ENCODE measurements at regions not wholly inside any gene's neighbourhood (a gene's known extent, or its start where the extent isn't known, plus 50 kb on each side); places are given as distances from the start of the nearest gene placed in this dataset.

DNA sequence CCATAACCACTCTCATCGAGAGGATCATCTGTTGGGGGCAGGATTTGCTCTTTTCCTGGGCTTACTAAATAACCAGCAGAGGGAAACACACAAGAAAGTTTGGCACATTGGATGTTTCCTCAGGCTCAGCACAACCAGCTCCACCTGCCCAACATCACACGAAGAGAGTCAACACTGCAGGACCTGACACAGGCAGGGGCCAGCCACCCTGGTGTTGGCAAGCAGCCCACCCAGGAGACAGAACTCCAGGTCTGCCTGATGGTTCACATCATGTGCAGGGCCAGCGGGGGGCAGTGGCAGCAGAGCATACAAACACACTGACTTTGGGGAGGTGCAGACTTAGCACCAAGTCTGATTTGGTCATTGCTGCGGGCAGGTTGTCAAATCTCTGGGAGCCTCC is 182.3 kb upstream of the GALNT2 start:
- DNase-seq: no peak

DNA sequence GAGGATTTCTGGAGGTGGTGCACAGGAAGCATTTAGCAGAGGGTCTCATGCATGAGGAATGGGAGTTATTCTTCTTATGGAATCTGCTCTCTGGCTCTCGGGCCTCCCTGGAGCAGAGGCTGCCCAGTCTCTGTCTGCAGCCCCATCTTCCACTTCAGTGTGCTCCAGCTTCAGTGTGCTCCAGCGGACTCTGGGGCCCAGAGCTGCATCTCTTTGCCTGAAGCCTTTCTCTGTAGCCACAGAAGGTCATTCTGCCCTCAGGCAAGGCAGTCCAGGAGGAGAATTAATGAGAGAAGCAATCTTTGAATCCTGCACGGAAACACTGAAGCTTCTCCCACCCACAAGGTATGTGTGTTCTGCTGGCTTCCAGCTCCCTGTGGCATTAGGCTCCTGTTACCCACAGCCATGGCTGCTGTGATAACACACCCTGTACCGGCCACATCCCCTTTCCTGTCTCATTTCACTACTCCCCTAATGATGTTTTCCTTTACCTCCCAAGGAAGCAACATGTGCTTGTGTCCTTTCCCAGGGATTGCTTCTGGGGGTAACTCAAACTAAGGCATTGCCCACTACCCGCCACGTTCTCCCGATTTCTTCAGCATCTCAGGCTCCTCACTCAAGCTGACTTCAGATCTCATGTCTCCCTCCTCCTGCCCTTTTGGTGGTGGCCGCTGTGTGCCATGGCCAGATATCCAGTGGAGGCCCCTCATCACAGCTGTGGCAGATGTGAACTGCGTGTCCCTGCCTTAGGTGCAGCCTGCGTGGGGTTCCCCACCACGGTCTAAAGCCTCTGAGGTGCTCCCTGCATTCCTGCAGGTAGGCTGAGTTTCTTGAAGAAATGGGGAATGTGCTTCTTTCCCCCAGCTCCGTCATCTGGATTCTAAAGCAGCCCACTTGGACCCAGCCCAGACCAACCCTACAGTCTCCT is 181.2 kb upstream of the GALNT2 start:
- no peak for DNase-seq

DNA sequence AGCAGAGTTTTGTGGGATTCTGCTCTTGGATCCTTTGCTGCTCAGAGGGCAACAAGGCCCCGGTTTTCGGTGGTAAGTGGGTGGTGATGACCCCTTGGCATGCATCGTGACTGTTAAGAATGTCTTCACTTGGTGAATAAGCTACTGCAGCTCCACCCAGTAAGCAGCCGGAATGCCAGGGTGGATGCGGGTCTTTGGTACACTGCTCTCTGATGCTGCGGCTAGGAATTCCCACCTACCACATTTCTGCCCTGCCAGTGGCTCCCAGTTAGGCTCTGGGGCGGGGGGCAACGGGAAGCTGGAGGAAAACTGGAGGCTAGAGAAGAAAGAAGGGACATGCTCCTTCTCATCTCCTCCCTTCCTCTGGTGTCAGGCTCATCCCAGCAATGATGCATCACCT is 180.4 kb upstream of the GALNT2 start:
- no peak for DNase-seq

DNA sequence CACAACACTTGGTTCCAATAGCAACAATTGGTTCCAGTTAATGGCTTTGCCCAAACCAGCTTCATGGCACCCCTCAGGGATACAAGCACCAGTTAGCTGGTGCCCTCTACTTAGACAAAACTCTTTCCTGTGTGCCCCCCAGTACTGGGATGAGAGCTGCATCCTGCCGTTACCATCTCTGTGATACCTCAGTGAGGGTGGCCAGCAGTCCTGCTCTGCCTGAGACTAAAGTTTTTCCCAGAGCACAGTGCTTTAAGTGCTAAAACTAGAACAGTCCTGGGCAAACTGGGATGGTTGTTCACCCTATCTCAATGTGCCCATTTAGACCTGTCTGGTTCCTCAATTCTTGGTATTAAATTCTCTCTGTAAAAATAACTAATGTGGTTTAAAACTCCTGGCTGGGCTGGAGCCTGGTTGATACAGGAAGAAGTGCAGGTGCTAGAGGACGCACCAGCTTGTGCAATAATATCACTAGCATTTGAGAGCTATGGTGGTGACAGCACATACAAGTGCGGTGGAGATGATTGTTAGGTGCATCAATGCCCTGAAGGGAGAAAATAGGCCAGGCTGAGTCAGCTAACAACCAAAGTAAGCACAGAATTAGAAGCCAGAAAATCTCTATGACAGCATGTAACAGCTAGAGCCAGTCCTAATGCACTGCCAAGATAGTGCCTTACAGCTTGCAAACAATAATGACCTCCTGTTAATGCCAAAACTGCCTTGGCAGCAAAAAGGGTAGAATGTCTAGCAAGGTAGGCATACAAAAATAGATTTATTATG is 179.8 kb upstream of the GALNT2 start:
- DNase-seq: peak in 3 of 58 donors; percentile 4 to 43 (median 15)

DNA sequence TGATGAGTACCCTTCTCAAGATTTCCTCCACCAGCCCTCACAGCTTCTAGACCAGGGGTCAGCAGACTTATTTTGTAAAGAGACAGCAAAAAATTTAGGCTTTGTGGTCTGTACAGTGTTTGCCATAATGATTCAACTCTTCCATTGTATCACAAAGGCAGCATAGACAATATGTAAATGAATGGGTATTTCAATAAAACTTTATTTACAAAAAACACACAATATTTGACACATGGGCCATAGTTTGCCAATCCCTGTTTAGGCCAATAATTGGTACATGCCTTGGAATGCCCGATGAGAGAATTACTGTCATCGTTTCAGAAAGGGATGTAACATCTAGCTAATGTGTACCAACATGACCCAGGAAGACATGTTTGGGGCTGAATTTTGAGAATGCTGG is 178.9 kb upstream of the GALNT2 start:
- no peak for DNase-seq

DNA sequence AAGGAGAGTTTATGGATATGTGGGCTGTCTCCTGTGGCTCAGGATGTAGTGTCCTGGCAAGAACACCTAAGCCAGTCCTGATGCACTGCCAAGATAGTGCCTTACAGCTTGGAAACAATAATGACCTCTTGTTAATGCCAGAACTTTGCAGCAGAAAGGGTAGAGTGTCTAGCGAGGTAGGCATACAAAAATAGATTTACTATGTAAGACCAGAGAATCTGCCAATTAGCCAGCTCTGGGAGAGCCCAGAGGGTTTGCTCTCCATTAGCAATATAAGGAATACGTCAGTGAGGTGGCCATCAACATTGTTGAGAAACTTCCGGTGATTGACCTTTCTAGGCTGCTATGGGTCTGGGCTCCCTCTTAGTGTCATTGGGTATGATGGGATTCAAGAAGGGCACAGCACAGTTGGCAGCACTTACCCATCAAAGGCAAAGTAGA is 178.5 kb upstream of the GALNT2 start:
- DNase-seq: no peak

DNA sequence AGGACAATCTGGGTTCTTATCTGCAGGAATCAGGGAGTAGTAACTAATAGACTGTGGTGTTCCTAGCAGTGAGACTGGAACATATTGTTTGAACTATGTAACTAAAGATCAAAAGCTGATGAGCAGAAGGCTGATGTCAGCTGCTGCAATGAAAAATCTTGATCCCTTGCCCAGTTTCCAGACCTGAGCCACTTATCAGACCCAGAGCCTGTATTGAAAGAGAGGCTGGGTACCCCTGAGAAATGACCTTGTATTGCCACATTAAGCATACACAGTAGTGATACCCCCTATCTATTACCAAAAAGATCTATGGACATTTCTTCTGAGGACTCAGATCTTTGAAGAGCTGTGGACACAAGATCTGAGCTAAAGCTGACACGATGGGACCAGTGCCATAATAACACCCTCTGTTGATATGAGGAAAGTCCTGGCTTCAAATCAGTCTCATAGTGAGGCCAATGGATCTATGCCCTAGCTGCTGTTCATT is 178.0 kb upstream of the GALNT2 start:
- DNase-seq: no peak

DNA sequence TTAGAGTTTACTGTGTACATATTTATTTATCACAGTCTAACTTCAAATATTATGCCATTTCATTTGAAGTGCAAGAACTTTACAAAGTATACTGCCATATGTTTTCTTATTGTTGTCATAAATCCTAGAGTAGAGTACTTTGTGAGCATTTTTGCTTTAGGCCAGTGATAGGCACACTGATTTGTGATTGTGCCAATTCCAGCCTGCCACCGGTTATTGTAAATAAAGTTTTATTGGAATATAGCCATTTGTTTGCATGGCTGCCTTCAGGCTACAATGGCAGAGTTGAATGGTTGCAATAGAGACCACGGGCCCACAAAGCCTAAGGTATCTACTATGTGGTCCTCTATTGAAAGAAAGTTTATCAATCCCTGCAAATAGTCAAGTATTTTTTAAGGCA is 175.8 kb upstream of the GALNT2 start:
- no peak for DNase-seq

DNA sequence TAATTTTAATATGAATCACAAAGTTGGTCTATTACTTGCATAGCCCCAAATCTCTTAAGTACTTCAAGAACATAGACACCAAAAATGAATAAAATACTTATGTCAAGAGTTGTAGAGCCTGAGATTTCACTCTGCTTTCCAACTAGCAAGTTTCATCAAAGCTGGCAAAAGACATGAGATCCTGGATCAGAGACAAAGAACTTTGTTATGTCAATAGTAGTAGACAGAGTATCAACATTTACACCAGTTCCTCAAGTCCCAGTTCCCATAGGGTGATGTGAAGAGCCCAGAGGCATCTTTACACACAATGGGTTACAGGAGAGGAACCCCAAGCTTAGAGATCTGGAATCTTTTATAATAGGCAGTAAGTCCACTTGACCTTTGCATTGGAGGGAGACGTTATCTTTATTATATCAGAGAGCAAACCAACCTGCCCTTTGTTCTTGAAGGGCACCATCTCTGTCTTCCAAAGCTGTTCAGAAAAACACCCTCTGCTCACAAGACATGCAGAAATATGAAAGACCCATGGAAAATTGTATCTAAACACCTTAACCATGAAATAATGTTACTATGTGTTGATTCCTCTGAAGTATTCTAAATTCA is 174.4 kb upstream of the GALNT2 start:
- no peak for DNase-seq

DNA sequence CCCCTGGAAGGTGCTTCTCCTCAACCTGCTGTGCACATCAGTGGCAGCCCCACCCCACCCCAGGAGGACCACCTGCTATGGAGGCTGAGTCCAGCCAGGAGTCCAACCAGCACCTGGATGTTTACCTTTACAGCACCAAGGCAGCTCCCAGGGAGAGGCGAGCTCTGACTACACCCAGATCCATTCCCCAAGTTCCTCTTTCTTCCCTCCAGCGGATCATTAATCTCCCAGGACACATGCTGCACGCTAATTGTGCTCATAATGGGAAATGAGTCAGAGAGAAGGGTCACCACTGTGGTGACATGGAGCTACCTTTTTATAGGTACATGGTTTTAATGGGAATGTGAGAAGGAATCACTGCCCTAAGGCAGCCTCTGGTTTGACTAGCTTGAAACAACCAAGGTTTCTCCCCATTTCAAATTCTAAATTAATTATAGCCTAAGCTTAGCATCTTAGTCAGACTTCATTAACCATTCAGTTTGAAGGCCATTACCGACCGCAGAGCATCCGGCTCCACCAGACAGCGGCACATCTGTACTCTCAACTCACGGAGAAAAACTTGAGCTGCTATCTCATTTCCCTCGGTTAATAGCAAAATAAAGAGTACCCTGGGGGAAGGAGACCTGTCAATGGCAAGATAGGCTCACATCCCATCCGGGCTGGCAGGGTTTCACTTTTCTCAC is 173.1 kb upstream of the GALNT2 start:
- no peak for DNase-seq

DNA sequence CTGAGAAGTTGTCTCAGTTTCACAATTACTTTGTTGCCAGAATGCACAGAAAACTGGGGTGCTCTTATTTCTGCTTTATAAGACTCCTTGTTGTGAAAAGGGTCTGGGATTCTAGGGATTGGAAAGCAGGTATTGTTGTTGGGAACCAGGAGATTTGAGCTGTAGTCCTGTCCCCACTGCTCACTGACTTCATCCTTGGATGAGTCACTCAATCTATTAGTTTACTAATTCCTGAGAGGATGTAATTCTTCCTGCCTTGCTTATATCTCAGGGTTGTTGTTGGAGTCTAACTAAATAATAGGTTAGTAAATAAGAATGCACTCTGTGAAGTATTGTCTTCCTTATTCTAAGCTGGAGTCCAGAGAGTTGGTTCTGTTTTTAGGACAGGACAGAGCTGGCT is 172.5 kb upstream of the GALNT2 start:
- no peak for DNase-seq

DNA sequence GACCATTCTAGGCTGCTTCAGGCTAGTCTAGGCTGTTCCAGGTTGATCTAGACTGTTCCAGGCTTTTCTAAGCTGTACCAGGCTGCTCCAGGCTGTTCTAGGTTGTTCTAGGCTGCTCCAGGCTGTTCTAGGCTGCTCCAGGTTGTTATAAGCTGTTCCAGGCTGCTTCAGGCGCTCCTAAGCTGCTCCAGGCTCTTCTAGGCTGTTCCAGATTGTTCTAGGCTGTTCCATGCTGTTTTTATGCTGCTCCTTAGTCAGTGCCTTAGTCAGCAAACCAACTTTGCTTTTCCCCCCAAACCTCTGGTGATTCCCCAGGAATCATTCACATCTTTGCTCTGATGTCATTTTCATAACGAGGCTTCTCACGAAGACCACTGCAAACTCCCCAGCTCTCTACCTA is 171.4 kb upstream of the GALNT2 start:
- DNase-seq: no peak

DNA sequence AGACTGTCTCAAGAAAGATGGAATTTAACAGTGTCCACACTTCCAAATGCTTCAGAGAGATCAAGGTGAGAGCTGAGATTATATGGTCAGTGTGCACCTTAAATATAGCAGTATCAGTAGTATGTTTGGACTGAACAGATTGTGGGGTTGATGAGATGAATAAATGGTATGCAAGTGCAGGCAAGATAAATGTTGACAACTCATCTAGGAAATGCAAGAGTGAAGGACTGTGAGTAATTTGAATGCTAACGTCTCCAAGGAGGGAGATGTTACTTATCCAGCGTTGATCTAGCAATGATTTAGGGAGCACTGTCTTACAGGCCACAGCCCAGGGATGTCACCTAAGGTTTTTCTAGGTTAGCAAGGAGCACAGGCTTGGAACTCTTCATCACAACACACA is 170.7 kb upstream of the GALNT2 start:
- no peak for DNase-seq

DNA sequence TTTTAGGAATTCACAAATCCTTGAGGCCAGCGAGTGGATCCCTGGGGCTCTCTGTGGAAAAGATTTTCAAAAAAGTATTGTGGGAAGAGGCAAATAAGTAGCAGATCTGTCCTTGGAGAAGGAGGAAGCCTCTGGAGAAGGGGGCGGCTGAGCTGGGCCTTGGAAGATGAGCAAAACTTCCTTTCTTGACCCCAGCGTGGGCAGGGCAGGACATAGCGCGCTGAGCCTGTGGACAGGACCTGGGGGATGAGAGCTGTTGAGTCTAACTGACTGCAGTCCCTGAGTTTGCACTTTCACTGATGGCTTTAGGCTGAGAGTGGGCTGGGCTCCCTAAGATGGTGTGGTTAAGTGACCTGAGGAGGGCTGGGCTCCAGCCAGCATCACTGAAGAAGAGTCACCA is 170.2 kb upstream of the GALNT2 start:
- no peak for DNase-seq

DNA sequence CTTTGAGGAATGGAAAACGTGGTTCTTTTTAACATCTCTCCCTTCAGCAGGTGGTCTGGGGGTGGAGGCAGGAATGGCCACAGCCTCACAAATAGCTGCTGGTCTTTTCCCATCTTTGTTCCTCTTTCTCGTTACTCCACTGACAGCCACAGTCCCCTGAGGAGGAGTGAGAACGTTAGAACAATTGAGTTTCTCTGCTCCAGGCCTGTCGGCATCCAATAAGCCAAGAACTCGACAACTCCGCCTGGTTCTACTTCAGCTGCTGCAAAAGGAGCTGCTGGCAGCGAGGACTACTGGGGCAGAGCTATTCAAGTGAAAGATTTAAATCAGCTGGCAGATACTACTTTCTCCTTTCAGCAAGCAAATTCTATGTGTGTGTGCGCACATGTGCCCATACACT is 169.5 kb upstream of the GALNT2 start:
- DNase-seq: peak in 41 of 58 donors; percentile 7 to 82 (median 33)

DNA sequence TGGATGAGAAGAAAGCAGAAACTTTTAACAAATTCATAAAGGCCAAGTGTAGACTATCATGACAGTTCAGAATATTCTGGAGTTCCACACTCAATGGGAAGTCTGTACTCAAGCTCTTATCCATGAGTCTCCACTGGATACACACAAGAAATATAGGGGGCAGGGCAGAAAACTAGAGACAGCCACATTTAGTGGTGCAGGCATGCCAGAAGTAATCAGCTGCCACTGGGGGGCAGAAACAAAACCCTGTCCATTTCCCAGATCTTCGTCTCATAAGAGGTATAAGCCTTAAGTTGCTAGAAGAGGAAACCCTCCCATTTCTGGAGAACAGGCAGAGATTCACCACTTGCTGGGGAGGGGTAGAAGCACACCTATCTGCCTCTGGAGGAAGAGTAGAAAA is 166.8 kb upstream of the GALNT2 start:
- no peak for DNase-seq

DNA sequence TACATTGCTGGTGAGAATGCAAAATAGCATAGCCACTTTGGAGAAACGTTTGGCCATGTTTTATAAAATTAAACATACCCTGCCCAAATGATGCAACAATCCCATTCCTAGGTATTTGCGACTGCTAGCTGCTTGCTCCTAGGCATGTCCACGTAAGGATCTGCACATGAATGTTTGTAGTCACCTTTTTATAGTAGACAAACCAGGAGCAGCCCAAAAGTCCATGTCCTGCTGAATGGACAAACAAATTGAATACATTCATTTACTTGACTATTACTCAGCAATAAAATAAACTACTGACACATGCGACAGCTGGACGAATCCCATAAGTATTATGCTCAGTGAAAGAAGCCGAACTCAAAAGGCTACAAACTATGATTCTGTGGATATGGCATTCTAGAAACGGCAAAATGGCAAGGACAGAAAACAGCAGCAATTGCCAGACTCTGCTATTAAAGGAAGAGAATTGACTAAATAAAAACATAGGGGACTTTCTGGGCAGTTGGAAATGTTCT is 161.9 kb upstream of the GALNT2 start:
- no peak for DNase-seq

DNA sequence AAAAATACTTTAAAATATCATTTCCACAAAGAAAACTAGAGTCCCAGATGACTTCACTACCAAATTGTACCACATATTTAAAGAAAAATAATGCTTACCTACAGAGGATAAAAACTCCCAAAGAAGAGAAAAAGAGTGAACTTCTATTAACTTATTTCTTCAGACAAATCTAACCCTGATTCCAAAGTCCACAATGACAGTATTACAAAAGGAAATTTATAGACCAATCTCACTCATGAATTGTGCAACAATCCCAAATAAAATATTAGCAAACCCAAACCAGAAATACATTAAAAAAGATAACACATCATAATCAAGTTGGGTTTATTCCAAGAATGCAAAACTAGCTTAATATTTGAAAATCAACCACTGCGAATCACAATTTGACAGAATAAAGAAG is 161.4 kb upstream of the GALNT2 start:
- DNase-seq: no peak

DNA sequence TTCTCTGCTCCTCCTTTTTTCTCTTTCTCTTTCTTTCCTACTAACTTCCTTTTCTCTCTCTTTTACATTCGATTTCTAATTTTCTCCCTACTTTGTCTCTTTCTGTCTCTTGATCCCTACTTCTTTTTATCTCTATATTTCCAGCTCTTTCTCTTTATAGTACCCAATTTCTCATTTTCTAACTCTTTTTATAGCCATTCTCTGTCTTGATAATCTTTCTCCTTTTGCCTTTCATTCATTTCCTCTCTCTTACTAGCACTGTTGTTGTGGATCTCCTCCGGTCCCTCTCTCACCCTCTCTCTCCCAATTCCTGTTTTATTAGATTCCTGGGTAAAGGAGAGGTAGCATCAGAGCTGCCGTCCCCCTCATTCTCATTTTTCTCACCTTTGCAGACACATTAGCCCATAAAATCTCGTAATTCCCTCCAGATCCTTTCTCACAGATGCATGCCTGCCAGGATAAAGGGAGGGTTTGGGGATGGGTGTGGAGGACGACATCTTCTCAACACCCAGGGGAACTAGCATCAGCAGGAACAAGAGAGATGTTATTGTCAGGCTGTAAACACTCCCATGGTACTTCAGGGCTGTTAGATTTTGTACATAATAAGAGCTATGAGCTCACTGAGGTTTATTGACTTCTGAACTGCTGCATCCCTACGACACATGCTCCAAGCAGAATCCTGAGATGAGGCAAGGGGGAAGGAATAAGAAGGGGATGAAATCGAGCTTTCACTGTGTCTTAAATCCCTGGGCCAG is 159.0 kb upstream of the GALNT2 start:
- DNase-seq: no peak

DNA sequence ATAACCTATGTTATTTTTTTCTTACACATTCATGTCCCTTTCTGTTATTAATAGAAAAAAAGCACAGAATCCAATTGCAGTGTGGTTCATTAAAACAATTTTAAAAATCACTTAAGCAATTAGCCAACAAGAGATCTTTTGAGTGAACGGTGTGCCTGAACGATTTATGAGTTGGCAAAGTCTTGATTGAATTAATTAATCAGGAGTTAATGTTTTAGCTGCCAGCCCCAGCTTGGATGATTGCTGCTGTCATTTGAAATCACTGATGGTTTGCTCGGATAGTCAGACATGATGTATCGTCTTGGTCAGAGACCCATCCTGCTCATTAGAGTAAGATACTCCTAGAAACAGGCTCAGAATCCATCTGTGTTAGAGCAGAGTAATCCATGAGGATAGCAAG is 158.3 kb upstream of the GALNT2 start:
- no peak for DNase-seq
